GM23248 (cell line): ENCODE measurements at regions not wholly inside any gene's neighbourhood (a gene's known extent, or its start where the extent isn't known, plus 50 kb on each side); places are given as distances from the start of the nearest gene placed in this dataset.

Source experiments
- EZH2 ChIP-seq: fragments of 200-600 bp; sonication (generic); IDR thresholded peaks from 2 replicates; pipeline ENCODE4 v1.6.1; 2018; ENCODE audit warnings: antibody characterized with exemption, mild to moderate bottlenecking; ENCODE audit not compliant: insufficient read depth, poor library complexity, severe bottlenecking
- EZH2phosphoT487 ChIP-seq: fragments of 200-600 bp; sonication (generic); IDR thresholded peaks from 2 replicates; pipeline ENCODE4 v1.6.1; 2018; ENCODE audit warnings: antibody characterized with exemption, moderate library complexity, mild to moderate bottlenecking, low read depth; ENCODE audit not compliant: insufficient read depth

DNA sequence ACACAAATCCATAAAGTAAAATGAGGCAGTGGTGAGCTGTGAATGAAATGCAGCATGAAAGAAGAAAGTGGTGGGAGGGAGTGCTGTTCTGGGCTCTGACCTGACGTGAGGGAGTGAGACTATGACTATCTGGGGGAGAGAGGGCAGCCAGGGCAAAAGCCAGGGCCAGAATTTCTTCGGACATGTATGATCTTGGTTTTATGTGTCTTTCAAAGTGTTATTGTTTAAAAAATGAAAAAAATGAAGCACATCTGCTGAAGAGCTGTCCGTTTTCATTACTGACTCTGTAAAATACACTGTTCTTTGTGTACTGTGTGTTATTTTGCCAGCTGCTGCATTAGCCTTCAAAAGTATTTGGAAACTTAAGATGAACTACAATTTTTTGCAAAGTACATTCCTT, 70.2 kb upstream of the KLF14 start:
- TF ChIP-seq EZH2phosphoT487 (no peak), EZH2 (no peak)
